Activated T-cell treated with anti-CD3 and anti-CD28 coated beads, Interleukin-2, amount 50 U/mL, for 4 hours (primary cell): ENCODE measurements at regions not wholly inside any gene's neighbourhood (a gene's known extent, or its start where the extent isn't known, plus 50 kb on each side); places are given as distances from the start of the nearest gene placed in this dataset.

ENCODE experiments used
- ATAC-seq, 2 donors: fragments of 200-7000 bp; cut with Tn5 transposase; one replicate each; pipeline ENCODE4 v1.10.0; 2021
- DNase-seq: peaks from one replicate; pipeline ENCODE4 v3.0.0-alpha.2; 2020
- H3K27me3 Mint-ChIP-seq: one replicate; pipeline ENCODE4 v1.8.0; 2021; ENCODE audit warnings: low read depth, mixed read lengths
- H3K36me3 Mint-ChIP-seq: one replicate; pipeline ENCODE4 v1.8.0; 2022; ENCODE audit warnings: mixed read lengths; ENCODE audit not compliant: insufficient read depth
- H3K4me1 Mint-ChIP-seq: one replicate; pipeline ENCODE4 v1.8.0; 2021; ENCODE audit warnings: low read depth, mixed read lengths
- H3K4me3 Mint-ChIP-seq: one replicate; pipeline ENCODE4 v1.8.0; 2021; ENCODE audit warnings: mild to moderate bottlenecking, moderate library complexity, mixed read lengths
- H3K9me3 Mint-ChIP-seq: one replicate; pipeline ENCODE4 v1.8.0; 2021; ENCODE audit warnings: mixed read lengths

- ATAC-seq (no peak), DNase-seq (no peak)
- Mint-ChIP-seq H3K9me3 (peaks cover 10% of the 10 kb centered on the region), H3K4me3 (no peak overlapping the region), H3K36me3 (no peaks in the 10 kb centered on the region), H3K27me3 (no peaks in the 10 kb centered on the region), H3K4me1 (no peaks in the 10 kb centered on the region)
Observed at GRCh38 chr11:23687991-23688390, 808.9 kb upstream of the LUZP2 start.

- Mint-ChIP-seq H3K4me1 (no peaks in the 10 kb centered on the region), H3K27me3 (no peaks in the 10 kb centered on the region), H3K4me3 (no peak overlapping the region), H3K36me3 (no peaks in the 10 kb centered on the region), H3K9me3 (peaks cover 8% of the 10 kb centered on the region)
- ATAC-seq (no peak), DNase-seq (no peak)
Observed at GRCh38 chr11:23688411-23688810, 808.4 kb upstream of the LUZP2 start.

- ATAC-seq, result no peak
- no peak overlapping the region for H3K4me3 Mint-ChIP-seq
- H3K4me1 Mint-ChIP-seq, result no peaks in the 10 kb centered on the region
- H3K9me3 Mint-ChIP-seq, result peaks cover 8% of the 10 kb centered on the region
- DNase-seq, result no peak
- H3K27me3 Mint-ChIP-seq, result no peaks in the 10 kb centered on the region
- no peaks in the 10 kb centered on the region for H3K36me3 Mint-ChIP-seq
Observed at GRCh38 chr11:23688835-23689234, 808.0 kb upstream of the LUZP2 start.

GRCh38 chr11:23696688-23697415 lies 800.0 kb upstream of the LUZP2 start:
- Mint-ChIP-seq H3K4me1 (no peaks in the 10 kb centered on the region), H3K27me3 (no peaks in the 10 kb centered on the region), H3K9me3 (peaks cover 8% of the 10 kb centered on the region), H3K36me3 (no peaks in the 10 kb centered on the region), H3K4me3 (no peak overlapping the region)
- ATAC-seq (no peak), DNase-seq (no peak)

- H3K27me3 Mint-ChIP-seq, result no peaks in the 10 kb centered on the region
- H3K4me3 Mint-ChIP-seq, result no peak overlapping the region
- H3K36me3 Mint-ChIP-seq, result no peaks in the 10 kb centered on the region
- no peak for ATAC-seq
- H3K4me1 Mint-ChIP-seq, result no peaks in the 10 kb centered on the region
- DNase-seq, result no peak
- H3K9me3 Mint-ChIP-seq, result peaks cover 5% of the 10 kb centered on the region
Observed at GRCh38 chr11:23704183-23704582, 792.7 kb upstream of the LUZP2 start.

- Mint-ChIP-seq H3K4me3 (no peak overlapping the region), H3K27me3 (no peaks in the 10 kb centered on the region), H3K36me3 (no peaks in the 10 kb centered on the region), H3K4me1 (no peaks in the 10 kb centered on the region), H3K9me3 (peaks cover 14% of the 10 kb centered on the region)
- DNase-seq (no peak), ATAC-seq (no peak)
Observed at GRCh38 chr11:23711981-23712380, 784.9 kb upstream of the LUZP2 start.

- Mint-ChIP-seq H3K27me3 (no peaks in the 10 kb centered on the region), H3K36me3 (no peaks in the 10 kb centered on the region)
- DNase-seq, result no peak
Observed at GRCh38 chr11:23719016-23719415, 777.8 kb upstream of the LUZP2 start.

GRCh38 chr11:23723861-23724260 lies 773.0 kb upstream of the LUZP2 start:
- DNase-seq (no peak), ATAC-seq (no peak)
- H3K4me1 Mint-ChIP-seq, result no peaks in the 10 kb centered on the region
- no peaks in the 10 kb centered on the region for H3K27me3 Mint-ChIP-seq
- no peaks in the 10 kb centered on the region for H3K36me3 Mint-ChIP-seq
- peaks cover 7% of the 10 kb centered on the region for H3K9me3 Mint-ChIP-seq
- H3K4me3 Mint-ChIP-seq, result no peak overlapping the region

More at GRCh38 chr11:23719016-23719415, 777.8 kb upstream of the LUZP2 start:
- H3K4me3 Mint-ChIP-seq, result no peak overlapping the region
- peaks cover 11% of the 10 kb centered on the region for H3K9me3 Mint-ChIP-seq
- H3K4me1 Mint-ChIP-seq, result no peaks in the 10 kb centered on the region
- no peak for ATAC-seq

GRCh38 chr11:23725752-23726151 lies 771.1 kb upstream of the LUZP2 start:
- H3K27me3 Mint-ChIP-seq, result no peaks in the 10 kb centered on the region
- no peak overlapping the region for H3K4me3 Mint-ChIP-seq
- no peaks in the 10 kb centered on the region for H3K4me1 Mint-ChIP-seq
- ATAC-seq, result no peak
- H3K36me3 Mint-ChIP-seq, result no peaks in the 10 kb centered on the region
- peaks cover 7% of the 10 kb centered on the region for H3K9me3 Mint-ChIP-seq
- DNase-seq, result no peak

GRCh38 chr11:23727387-23727786 lies 769.5 kb upstream of the LUZP2 start:
- ATAC-seq (no peak), DNase-seq (no peak)
- Mint-ChIP-seq H3K36me3 (no peaks in the 10 kb centered on the region), H3K4me1 (no peaks in the 10 kb centered on the region), H3K27me3 (no peaks in the 10 kb centered on the region), H3K9me3 (peaks cover 7% of the 10 kb centered on the region), H3K4me3 (no peak overlapping the region)

- Mint-ChIP-seq H3K4me3 (no peak overlapping the region), H3K36me3 (no peaks in the 10 kb centered on the region), H3K9me3 (peaks cover 7% of the 10 kb centered on the region), H3K4me1 (no peaks in the 10 kb centered on the region), H3K27me3 (no peaks in the 10 kb centered on the region)
- no peak for DNase-seq
- ATAC-seq, result no peak
Observed at GRCh38 chr11:23727794-23728193, 769.1 kb upstream of the LUZP2 start.

- no peak for ATAC-seq
- H3K4me3 Mint-ChIP-seq, result no peak overlapping the region
- no peaks in the 10 kb centered on the region for H3K36me3 Mint-ChIP-seq
- peaks cover 7% of the 10 kb centered on the region for H3K9me3 Mint-ChIP-seq
- H3K4me1 Mint-ChIP-seq, result no peaks in the 10 kb centered on the region
- no peaks in the 10 kb centered on the region for H3K27me3 Mint-ChIP-seq
- no peak for DNase-seq
Observed at GRCh38 chr11:23729088-23729487, 767.8 kb upstream of the LUZP2 start.

- Mint-ChIP-seq H3K27me3 (no peaks in the 10 kb centered on the region), H3K9me3 (peaks cover 14% of the 10 kb centered on the region), H3K36me3 (no peaks in the 10 kb centered on the region), H3K4me1 (no peaks in the 10 kb centered on the region), H3K4me3 (no peak overlapping the region)
- no peak for ATAC-seq
- no peak for DNase-seq
Observed at GRCh38 chr11:23730307-23730998, 766.4 kb upstream of the LUZP2 start.

- DNase-seq, result no peak
- Mint-ChIP-seq H3K4me3 (no peak overlapping the region), H3K4me1 (no peaks in the 10 kb centered on the region), H3K27me3 (no peaks in the 10 kb centered on the region), H3K9me3 (peaks cover 9% of the 10 kb centered on the region), H3K36me3 (no peaks in the 10 kb centered on the region)
- ATAC-seq, result no peak
Observed at GRCh38 chr11:23732026-23732425, 764.8 kb upstream of the LUZP2 start.

- ATAC-seq, result no peak
- Mint-ChIP-seq H3K9me3 (peaks cover 7% of the 10 kb centered on the region), H3K4me3 (no peak overlapping the region), H3K4me1 (no peaks in the 10 kb centered on the region), H3K27me3 (no peaks in the 10 kb centered on the region), H3K36me3 (no peaks in the 10 kb centered on the region)
- no peak for DNase-seq
Observed at GRCh38 chr11:23746896-23747295, 750.0 kb upstream of the LUZP2 start.
